GM19240 (cell line): ENCODE measurements at regions not wholly inside any gene's neighbourhood (a gene's known extent, or its start where the extent isn't known, plus 50 kb on each side); places are given as distances from the start of the nearest gene placed in this dataset.
A peak's percentile ranks its signal among the peaks of the same experiment; 100 is the strongest.
"Not testable (repeated sequence)": the region's sequence is repeated elsewhere in the genome, so short reads cannot be mapped to it uniquely, and the experiment has no call there.

ENCODE experiments used
- DNase-seq: peaks from one replicate; pipeline ENCODE4 v3.0.0; 2011; ENCODE audit warnings: low spot score; ENCODE audit not compliant: insufficient read length

- no peak for DNase-seq
Measured at GRCh38 chr22:22776121-22776520, 111.5 kb upstream of the IGLL5 start.

- DNase-seq: no peak
Measured at GRCh38 chr22:22779213-22779612, 108.4 kb upstream of the IGLL5 start.

DNA sequence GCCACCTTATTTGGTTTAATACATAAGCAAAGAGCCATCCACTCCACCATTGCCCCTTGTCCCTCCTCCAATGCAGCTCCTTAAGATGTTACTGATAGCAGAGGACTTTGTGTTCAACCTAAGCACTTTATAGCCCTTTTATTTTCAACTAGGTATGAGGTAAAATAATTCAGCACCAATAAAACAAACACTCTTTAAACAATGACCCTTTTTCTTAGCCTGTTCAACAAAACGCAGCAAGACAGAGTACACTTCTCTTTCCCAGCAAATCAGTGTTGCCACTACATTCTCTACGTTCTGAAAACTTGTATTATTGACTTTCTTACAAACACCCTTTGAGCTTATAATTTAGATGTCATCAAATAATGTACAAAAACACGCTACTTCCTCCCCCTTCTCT is 104.0 kb upstream of the IGLL5 start:
- no peak for DNase-seq

DNA sequence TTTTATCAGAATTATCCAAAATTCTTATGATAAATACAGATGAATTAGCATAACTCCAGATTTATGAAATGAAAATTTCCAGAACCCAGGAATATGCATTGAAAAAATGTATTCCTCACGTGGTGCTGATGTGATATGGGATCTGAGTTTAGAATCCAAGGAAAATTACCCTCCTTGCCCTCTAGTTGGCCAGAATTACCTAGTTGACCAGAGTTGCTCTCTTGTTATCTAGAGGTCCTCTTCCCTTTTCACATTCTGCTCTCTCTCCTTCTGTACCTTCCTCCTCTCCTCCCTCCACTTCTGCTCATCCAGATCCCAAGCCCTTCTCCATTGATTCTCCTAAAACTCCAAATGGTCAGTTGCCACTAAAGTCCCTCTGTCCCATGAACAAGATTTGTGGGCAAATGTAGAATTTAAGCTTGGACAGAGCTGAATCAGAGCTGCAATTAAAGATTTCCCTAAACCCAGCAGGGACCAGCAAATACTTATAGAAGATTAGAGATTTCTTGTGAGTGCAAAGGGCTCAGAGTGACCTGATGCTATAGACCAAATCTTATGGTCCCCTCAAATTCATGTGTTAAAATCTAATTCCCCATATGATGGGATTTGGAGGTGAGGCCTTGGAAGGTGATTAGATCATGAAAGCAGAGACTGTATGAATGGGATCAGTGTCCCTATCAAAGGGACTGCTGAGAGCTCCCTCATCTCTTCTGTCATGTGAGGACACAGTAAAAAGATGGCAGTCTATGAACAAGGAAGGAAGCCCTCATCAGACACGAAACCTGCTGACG is 103.2 kb upstream of the IGLL5 start:
- DNase-seq: no peak

DNA sequence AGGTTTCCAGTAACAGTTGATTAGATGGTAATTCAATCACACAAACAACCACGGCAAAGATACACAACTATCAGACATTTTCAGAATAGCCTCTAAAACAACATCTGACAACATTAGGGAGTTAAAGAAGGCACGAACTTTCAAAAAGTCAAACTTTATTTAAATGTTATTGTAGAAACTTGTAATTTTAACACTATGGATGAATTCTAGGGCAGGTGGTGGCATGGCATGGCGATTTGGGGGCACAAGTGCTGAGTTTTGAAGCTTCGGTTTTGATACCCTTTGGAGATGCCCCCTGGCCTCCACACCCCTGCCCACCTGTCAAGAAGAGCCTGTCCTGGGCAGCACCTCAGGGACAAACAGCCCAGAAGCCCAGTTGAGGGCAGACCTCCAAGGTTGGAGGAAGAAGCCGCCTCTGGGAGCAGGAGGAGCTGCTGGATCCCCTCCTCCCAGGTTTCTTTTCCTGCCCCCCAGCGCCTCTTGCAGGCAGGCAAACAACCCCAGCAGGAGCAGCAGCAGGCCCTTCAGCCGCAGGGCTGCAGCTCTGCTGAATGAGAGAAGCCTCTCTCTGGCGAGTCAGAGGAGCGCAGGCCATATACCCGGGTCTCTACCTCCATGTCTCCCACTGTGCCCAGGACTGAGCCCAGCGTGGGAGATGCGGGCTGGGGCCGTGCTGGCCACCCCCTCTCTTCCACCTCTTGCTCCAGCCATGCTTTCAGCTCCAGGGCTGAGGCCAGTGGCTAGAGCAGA is 102.1 kb upstream of the IGLL5 start:
- DNase-seq: no peak

DNA sequence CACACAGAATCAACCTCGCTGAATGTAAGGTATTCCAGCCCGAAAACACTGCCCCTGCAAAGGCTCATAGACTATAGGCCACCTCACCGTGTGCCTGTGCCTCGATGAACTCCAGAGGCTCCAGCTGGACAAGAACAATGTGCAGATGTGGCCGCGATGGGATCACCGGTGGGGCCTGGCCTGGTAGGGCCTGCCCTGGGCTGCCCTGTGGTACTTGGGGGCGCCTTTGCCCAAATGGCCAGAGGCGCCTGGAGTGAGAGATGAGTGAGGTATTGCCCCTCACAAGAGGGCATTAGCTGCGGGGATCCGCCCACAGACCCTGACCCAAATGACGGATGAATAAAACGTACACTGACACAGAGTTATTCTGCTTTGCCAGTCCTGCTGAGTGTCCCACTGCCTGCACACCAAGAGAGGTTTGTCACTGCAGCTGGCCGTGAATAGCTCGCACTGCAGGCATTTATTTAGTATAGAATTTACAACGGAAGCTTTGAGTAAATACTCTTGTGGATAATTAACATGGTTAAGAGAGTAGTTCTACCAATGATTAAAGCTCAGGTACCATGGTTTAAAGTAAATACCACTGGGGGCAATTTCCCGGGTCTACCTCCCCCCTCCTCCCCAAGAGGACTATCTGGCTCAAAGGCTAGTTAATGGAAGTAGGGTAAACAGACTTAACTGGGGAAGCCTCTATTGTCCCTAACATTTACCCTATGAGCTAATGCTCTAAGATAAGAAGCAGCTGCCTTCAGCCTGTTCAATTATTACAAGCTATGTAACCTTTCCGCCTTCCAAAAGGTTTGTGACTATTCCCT is 101.1 kb upstream of the IGLL5 start:
- DNase-seq: no peak

- DNase-seq: no peak
Measured at GRCh38 chr22:22787151-22787550, 100.5 kb upstream of the IGLL5 start.

DNA sequence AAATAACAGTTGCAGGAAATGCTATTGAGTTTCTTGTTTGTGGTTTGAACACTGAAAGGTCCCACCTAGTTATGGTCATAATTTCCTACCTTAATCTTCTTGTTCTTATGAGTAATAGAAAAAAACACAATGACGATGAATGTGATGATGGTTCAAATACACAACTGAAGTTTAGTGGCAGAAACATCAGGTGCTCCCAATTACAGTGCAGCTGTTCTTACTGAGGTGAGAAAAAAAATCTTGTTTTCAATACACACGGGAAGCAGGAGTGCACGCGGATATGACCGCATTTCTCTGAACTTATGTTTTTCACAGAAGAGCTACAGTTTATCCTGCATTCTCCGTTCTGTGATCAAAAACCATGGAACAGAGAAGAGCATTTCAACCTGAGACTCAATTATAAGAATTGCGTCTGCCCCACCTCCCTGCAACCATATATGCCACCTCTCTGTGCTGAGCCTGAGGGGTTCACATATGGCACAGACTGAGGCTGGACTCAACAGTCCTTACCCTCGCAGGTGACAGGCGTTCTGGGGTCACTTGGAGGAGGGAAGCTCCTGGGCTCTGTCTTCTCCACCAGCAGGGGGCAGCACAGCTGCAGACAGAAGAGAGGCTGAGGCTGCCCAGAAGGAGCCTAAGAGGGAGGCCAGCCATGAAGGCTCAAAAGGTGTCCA is 99.7 kb upstream of the IGLL5 start:
- peak; percentile 66 for DNase-seq

GRCh38 chr22:22788460-22789037 is 99.1 kb upstream of the IGLL5 start:
- no peak for DNase-seq

DNA sequence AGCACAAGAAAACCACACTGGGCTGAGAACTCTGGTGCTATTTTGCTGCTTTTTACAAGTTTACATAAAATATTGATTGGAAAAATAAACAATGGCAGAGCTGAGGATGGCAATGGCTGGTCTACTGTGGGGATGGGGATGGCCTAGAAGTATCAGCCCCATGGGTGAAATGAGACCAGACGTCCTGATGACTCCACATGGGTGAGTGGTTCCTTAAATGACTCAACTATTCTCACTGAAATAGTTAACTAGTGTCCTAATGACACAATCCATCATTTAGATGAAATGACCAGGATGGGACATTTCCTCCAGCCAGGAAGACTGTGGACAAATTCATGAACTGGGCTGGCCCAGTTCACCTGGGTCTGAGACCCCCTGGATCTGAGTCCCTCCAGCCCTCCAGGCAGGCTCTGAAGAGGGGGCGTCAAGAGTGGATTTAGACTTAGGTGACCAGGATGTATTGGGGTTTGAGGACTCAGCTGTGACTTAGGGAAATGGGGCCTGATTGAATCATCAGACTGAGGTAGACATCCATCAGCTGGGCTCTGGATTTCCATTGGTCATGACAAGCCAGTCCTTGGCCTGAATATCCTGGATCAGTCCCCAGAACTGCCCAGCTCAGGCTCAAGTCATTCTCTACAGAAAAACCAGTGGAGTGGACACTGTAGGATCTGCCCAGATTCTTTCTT is 98.2 kb upstream of the IGLL5 start:
- no peak for DNase-seq

GRCh38 chr22:22789922-22790845 is 97.4 kb upstream of the IGLL5 start:
- DNase-seq: no peak

DNA sequence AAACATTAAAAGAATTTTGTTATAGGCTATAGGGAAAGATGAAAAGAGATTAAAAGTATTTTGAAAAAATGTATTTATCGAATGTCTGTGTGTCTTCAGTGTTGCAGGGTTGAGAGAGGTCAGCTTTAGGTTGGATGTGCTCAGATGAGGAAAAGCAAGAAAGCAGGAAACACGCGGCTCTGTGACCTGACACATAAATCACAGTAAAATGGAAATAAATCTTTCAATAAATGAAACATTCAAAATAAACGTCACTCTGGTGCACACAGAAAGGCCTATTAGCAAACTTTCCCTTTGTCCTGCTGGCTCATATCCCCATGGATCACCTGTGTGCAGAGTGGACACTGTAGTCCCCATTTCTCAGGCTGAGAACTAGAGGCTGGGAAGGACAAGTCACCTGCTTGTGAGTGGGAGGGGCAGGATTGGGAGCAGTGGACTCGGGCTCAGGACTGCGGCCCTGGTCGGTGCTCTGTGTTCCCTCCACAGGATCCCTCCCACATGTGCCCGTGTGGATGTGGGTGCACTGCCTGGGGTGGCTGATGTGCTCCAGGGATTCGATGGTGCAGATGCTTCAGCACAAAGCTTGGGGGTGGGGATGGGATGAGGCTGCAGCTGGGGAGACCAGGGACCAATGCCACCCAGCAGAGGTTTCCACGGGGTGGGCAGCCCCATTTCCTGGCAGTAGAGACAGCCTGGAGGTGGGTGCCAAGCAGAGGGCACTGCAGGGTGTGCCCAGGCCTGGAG is 96.0 kb upstream of the IGLL5 start:
- no peak for DNase-seq

DNA sequence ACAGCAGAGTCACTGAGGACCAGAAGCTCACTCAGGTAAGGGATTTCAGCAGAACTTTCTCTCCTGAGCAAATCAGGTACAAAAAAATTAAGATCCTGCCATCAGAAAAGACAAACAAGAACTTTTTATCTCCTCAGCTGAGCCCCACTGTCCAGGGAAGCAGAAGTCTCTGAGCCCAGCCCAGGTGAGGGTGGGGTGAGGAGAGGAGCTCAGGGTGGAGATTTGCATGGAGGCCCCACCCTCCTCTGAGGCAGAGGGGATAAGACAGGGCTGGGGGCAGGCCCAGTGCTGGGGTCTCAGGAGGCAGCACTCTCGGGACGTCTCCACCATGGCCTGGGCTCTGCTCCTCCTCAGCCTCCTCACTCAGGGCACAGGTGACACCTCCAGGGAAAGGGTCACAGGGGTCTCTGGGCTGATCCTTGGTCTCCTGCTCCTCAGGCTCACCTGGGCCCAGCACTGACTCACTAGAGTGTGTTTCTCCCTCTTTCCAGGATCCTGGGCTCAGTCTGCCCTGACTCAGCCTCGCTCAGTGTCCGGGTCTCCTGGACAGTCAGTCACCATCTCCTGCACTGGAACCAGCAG is 95.3 kb upstream of the IGLL5 start:
- DNase-seq: not testable (repeated sequence)

GRCh38 chr22:22795639-22796038 is 92.0 kb upstream of the IGLL5 start:
- not testable (repeated sequence) for DNase-seq

GRCh38 chr22:22796724-22797123 is 90.9 kb upstream of the IGLL5 start:
- DNase-seq: no peak

DNA sequence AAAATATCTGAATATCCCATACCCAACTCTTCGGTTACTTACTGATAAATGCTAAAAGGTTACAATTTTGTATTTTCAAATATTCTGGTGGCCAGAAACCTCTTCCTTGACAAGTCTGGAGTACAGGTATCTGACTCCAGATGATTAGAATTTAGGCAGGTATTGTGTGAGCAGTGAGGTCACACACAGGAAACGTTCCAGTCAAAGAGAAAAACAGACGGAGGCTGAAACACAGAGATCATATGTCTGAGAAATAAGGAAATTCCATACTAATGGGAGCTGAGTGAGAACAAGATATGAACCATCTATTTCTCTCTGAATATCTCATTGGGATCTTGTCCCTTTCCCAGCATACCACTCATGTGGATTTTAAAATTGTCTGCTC is 89.4 kb upstream of the IGLL5 start:
- DNase-seq: no peak

DNA sequence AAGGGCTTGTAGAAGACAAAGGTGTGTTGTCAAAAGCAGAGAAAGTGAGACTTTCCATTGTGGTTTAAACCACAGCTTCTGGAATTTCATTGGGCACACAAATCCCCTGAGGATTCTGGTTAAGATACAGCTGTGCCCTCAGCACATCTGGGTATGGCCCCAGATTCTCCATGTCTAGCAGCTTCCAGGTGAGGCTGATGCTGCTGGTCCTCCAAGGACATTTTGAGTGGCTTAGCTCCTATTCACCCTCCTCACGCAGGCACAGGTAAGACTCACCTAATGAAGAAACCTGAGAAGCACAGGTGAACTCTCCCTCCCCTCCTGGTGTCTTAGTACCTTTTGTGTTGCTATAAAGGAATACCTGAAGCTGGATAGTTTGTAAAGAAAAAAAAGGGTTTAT is 88.9 kb upstream of the IGLL5 start:
- no peak for DNase-seq

GRCh38 chr22:22799561-22799960 is 88.1 kb upstream of the IGLL5 start:
- DNase-seq: no peak
